ENCODE measurements at regions not wholly inside any gene's neighbourhood (a gene's known extent, or its start where the extent isn't known, plus 50 kb on each side); places are given as distances from the start of the nearest gene placed in this dataset.

DNA sequence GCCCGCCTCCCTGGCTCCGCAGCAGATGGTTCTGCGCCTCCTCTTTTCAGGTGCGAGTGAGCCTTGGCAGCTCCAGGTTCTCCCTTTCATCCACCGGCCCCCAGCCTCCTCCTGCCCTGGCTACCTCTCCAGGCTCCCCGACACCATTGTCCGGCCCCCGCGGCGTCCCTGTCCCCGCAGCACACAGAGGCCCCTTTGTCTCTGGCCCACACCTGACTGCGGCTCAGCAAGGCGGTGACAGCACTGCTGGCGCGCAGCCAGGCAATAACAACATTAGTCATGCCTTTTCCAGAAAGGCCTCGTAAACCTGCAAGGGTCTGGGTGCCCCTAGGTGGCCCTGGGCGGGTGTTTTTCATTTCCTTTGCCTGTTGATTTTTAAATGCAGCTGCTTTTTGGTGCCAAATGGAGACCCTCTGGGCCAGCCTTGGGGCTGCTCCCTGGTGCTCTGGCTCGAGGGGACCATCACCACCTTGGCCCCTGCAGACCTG, 73.2 kb upstream of the MEDAG start:
- peak overlapping the region; percentile 10 for H3K9ac ChIP-seq (ENCODE audit: control insufficient read depth, extremely low read depth, insufficient read depth, low read length)
- peak overlapping the region; percentile 17 for H3K27ac ChIP-seq (ENCODE audit: control insufficient read depth, insufficient read depth, low read length)
- H3K4me2 ChIP-seq (ENCODE audit: control insufficient read depth, extremely low read depth, insufficient read depth, low read depth, low read length) = peak overlapping the region; percentile 54
- H4K20me1 ChIP-seq (ENCODE audit: control insufficient read depth, extremely low read depth, insufficient read depth, low read length) = no peaks in the 10 kb centered on the region
- H3K27me3 ChIP-seq (ENCODE audit: control insufficient read depth, extremely low read depth, insufficient read depth, low read length) = no peaks in the 10 kb centered on the region
- H3K9me3 ChIP-seq (ENCODE audit: control insufficient read depth, low read depth, low read length) = no peaks in the 10 kb centered on the region
- H3K36me3 ChIP-seq (ENCODE audit: control insufficient read depth in 2 of 2, extremely low read depth in 1 of 2, insufficient read depth in 2 of 2, low read length in 2 of 2) = no peaks in the 10 kb centered on the region
- dilution Hi-C loops (cut with MboI; ENCODE audit: extremely low pct_ligation_motif_present, low sequenced_read_pairs) = no loop called here
- peak in 1 of 3 experiments; percentile 10 for TF ChIP-seq CTCF (optimal IDR thresholded peaks at IDR 0.05 in 1 of 3, IDR thresholded peaks at IDR 0.05 in 1 of 3, conservative IDR thresholded peaks at IDR 0.05 in 1 of 3; ENCODE audit: extremely low read depth in 1 of 3, insufficient read depth in 2 of 3, low read length in 3 of 3)
- no peak for TF ChIP-seq EZH2 (IDR thresholded peaks at IDR 0.05; ENCODE audit: low read length)
- H2AFZ ChIP-seq (ENCODE audit: control insufficient read depth, low read length) = no peak overlapping the region
- FAIRE-seq (peak; percentile 57), DNase-seq (ENCODE audit: low read depth, low spot score) (peak; percentile 65)
- no peak overlapping the region for H3K4me3 ChIP-seq (ENCODE audit: control insufficient read depth in 2 of 3, extremely low read depth in 1 of 3, insufficient read depth in 2 of 3, low read depth in 1 of 3, low read length in 3 of 3)
- no peaks in the 10 kb centered on the region for H3K79me2 ChIP-seq (ENCODE audit: control insufficient read depth, insufficient read depth, low read length)
- peaks cover 44% of the 10 kb centered on the region for H3K4me1 ChIP-seq (ENCODE audit: control insufficient read depth, extremely low read depth, insufficient read depth, low read length)
- H3K9me1 ChIP-seq (ENCODE audit: control insufficient read depth, extremely low read depth, insufficient read depth, low read length) = no peaks in the 10 kb centered on the region

- no peaks in the 10 kb centered on the region for H3K9me3 ChIP-seq (ENCODE audit: control insufficient read depth, low read depth, low read length)
- no peak overlapping the region for H3K27ac ChIP-seq (ENCODE audit: control insufficient read depth, insufficient read depth, low read length)
- H3K9me1 ChIP-seq (ENCODE audit: control insufficient read depth, extremely low read depth, insufficient read depth, low read length) = no peaks in the 10 kb centered on the region
- H2AFZ ChIP-seq (ENCODE audit: control insufficient read depth, low read length) = no peak overlapping the region
- H3K4me3 ChIP-seq (ENCODE audit: control insufficient read depth in 2 of 3, extremely low read depth in 1 of 3, insufficient read depth in 2 of 3, low read depth in 1 of 3, low read length in 3 of 3) = no peak overlapping the region
- no peak for TF ChIP-seq CTCF (optimal IDR thresholded peaks at IDR 0.05 in 1 of 3, IDR thresholded peaks at IDR 0.05 in 1 of 3, conservative IDR thresholded peaks at IDR 0.05 in 1 of 3; ENCODE audit: extremely low read depth in 1 of 3, insufficient read depth in 2 of 3, low read length in 3 of 3)
- no peak for TF ChIP-seq EZH2 (IDR thresholded peaks at IDR 0.05; ENCODE audit: low read length)
- no peaks in the 10 kb centered on the region for H3K27me3 ChIP-seq (ENCODE audit: control insufficient read depth, extremely low read depth, insufficient read depth, low read length)
- dilution Hi-C loops (cut with MboI; ENCODE audit: extremely low pct_ligation_motif_present, low sequenced_read_pairs) = no loop called here
- no peaks in the 10 kb centered on the region for H4K20me1 ChIP-seq (ENCODE audit: control insufficient read depth, extremely low read depth, insufficient read depth, low read length)
- DNase-seq (ENCODE audit: low read depth, low spot score) (no peak), FAIRE-seq (no peak)
- no peak overlapping the region for H3K4me2 ChIP-seq (ENCODE audit: control insufficient read depth, extremely low read depth, insufficient read depth, low read depth, low read length)
- no peaks in the 10 kb centered on the region for H3K79me2 ChIP-seq (ENCODE audit: control insufficient read depth, insufficient read depth, low read length)
- no peak overlapping the region for H3K9ac ChIP-seq (ENCODE audit: control insufficient read depth, extremely low read depth, insufficient read depth, low read length)
- H3K4me1 ChIP-seq (ENCODE audit: control insufficient read depth, extremely low read depth, insufficient read depth, low read length) = peaks cover 23% of the 10 kb centered on the region
- no peaks in the 10 kb centered on the region for H3K36me3 ChIP-seq (ENCODE audit: control insufficient read depth in 2 of 2, extremely low read depth in 1 of 2, insufficient read depth in 2 of 2, low read length in 2 of 2)
Measured at GRCh38 chr13:30835442-30835841, 70.6 kb upstream of the MEDAG start.
